H1 (cell line): ENCODE measurements at regions not wholly inside any gene's neighbourhood (a gene's known extent, or its start where the extent isn't known, plus 50 kb on each side); places are given as distances from the start of the nearest gene placed in this dataset.

ENCODE experiments used
- CTCF ChIA-PET: fragments of 300-600 bp; sonication (Branson Sonifier 250); formaldehyde crosslinking; loops from one replicate; lab custom pipeline; 2021; ENCODE audit not compliant: partially characterized antibody; lab: Charles Lee
- POLR2A ChIA-PET: fragments of 300-600 bp; sonication (Branson Sonifier 250); formaldehyde crosslinking; loops from one replicate; lab custom pipeline; 2021; ENCODE audit warnings: inconsistent platforms; ENCODE audit not compliant: partially characterized antibody; lab: Charles Lee
- DNase-seq, 2 experiments: peaks; one replicate each; pipeline versions ENCODE4 v3.0.0 to v3.0.0-alpha.2; 2010 to 2022; ENCODE audit warnings: low spot score in 2 of 2, low read depth in 1 of 2, mixed read lengths in 1 of 2
- FAIRE-seq: peaks from 2 replicates; lab custom pipeline; 2011; peaks lifted over from hg19 to GRCh38; lab: Jason Lieb, UNC
- H2AFZ ChIP-seq: 2 replicates; pipeline ENCODE4 v1.8.1; 2012; ENCODE audit warnings: low read length, inconsistent platforms
- H2AK5ac ChIP-seq: 2 replicates; pipeline ENCODE4 v1.6.1; 2013; ENCODE audit warnings: low read depth, low read length
- H2BK120ac ChIP-seq: replicated peaks from 2 replicates; pipeline ENCODE3; 2013; ENCODE audit warnings: low read depth, low read length, inconsistent platforms
- H2BK12ac ChIP-seq: 2 replicates; pipeline ENCODE4 v1.6.1; 2013; ENCODE audit warnings: low read depth, low read length
- H2BK15ac ChIP-seq: 2 replicates; pipeline ENCODE4 v1.6.1; 2013; ENCODE audit warnings: low read length
- H2BK20ac ChIP-seq: 2 replicates; pipeline ENCODE4 v1.6.1; 2013; ENCODE audit warnings: low read length
- H2BK5ac ChIP-seq: 2 replicates; pipeline ENCODE4 v1.6.1; 2013; ENCODE audit warnings: low read depth, low read length
- H3K14ac ChIP-seq: 2 replicates; pipeline ENCODE4 v1.6.1; 2013; ENCODE audit warnings: inconsistent platforms; ENCODE audit not compliant: insufficient read length
- H3K18ac ChIP-seq: 2 replicates; pipeline ENCODE4 v1.6.1; 2013; ENCODE audit warnings: low read length; ENCODE audit errors: extremely low read depth
- H3K23ac ChIP-seq: 2 replicates; pipeline ENCODE4 v1.6.1; 2013; ENCODE audit warnings: inconsistent platforms; ENCODE audit not compliant: insufficient read length
- H3K23me2 ChIP-seq: 2 replicates; pipeline ENCODE4 v1.6.1; 2013; ENCODE audit warnings: low read depth, low read length
- H3K27ac ChIP-seq: 2 replicates; pipeline ENCODE4 v1.6.1; 2011; ENCODE audit warnings: low read depth, low read length, inconsistent platforms
- H3K27me3 ChIP-seq, 4 experiments: replicated peaks in 1 of 4; 1 replicate in 1 of 4; 2 replicates in 3 of 4; pipeline versions ENCODE4 v1.6.1 to v1.8.1; 2011 to 2013; ENCODE audit warnings: low read length in 3 of 4, mild to moderate bottlenecking in 3 of 4, inconsistent platforms in 2 of 4, mixed read lengths in 2 of 4, moderate library complexity in 1 of 4; ENCODE audit not compliant: control insufficient read depth in 3 of 4, insufficient read depth in 3 of 4; ENCODE audit errors: extremely low read depth in 1 of 4
- H3K36me3 ChIP-seq, 4 experiments: 2 replicates each; pipeline versions ENCODE4 v1.6.1 to v1.8.1; 2011 to 2013; ENCODE audit warnings: mild to moderate bottlenecking in 4 of 4, low read length in 3 of 4, moderate library complexity in 2 of 4, control low read depth in 1 of 4, inconsistent platforms in 1 of 4; ENCODE audit not compliant: insufficient read depth in 4 of 4, control insufficient read depth in 2 of 4
- H3K4ac ChIP-seq: replicated peaks from 2 replicates; pipeline ENCODE3; 2013; ENCODE audit warnings: low read length, low read depth, mixed read lengths, inconsistent platforms; ENCODE audit not compliant: insufficient read length
- H3K4me1 ChIP-seq, 4 experiments: replicated peaks in 1 of 4; 1 replicate in 1 of 4; 2 replicates in 3 of 4; pipeline versions ENCODE4 v1.6.1 to v1.8.1; 2011 to 2013; ENCODE audit warnings: low read length in 3 of 4, inconsistent platforms in 2 of 4, mixed read lengths in 1 of 4; ENCODE audit not compliant: insufficient read depth in 4 of 4, control insufficient read depth in 3 of 4
- H3K4me2 ChIP-seq, 2 experiments: 2 replicates each; pipeline versions ENCODE4 v1.6.1 to v1.8.1; 2011 to 2013; ENCODE audit warnings: low read depth in 2 of 2, low read length in 2 of 2, control low read depth in 1 of 2, inconsistent platforms in 1 of 2, mild to moderate bottlenecking in 1 of 2; ENCODE audit not compliant: insufficient read depth in 1 of 2
- H3K4me3 ChIP-seq, 4 experiments: fragments of 200-600, 300-600 bp in 1 of 4; sonication (generic), shearing (Covaris generic), sonication (Bioruptor Twin) in 1 of 4; 2 replicates each; pipeline versions ENCODE4 v1.5.1 to v1.8.1; 2011 to 2016; ENCODE audit warnings: low read length in 4 of 4, low read depth in 3 of 4, control low read depth in 2 of 4, inconsistent platforms in 2 of 4, mild to moderate bottlenecking in 2 of 4, mixed read lengths in 1 of 4, moderate library complexity in 1 of 4; ENCODE audit not compliant: insufficient read depth in 2 of 4; ENCODE audit errors: extremely low read depth in 1 of 4
- H3K56ac ChIP-seq: replicated peaks from 2 replicates; pipeline ENCODE3; 2013; ENCODE audit warnings: low read depth, mild to moderate bottlenecking, mixed read lengths, low read length, inconsistent platforms; ENCODE audit not compliant: insufficient read length
- H3K79me1 ChIP-seq: 2 replicates; pipeline ENCODE4 v1.6.1; 2013; ENCODE audit warnings: low read depth, low read length, control low read depth
- H3K79me2 ChIP-seq, 2 experiments: 2 replicates each; pipeline versions ENCODE4 v1.6.1 to v1.8.1; 2012 to 2013; ENCODE audit warnings: low read length in 2 of 2, mild to moderate bottlenecking in 2 of 2, inconsistent platforms in 1 of 2; ENCODE audit not compliant: insufficient read depth in 2 of 2, control insufficient read depth in 1 of 2
- H3K9ac ChIP-seq, 4 experiments: replicated peaks in 1 of 4; 1 replicate in 1 of 4; 2 replicates in 3 of 4; pipeline versions ENCODE4 v1.6.1 to v1.8.1; 2011 to 2013; ENCODE audit warnings: low read depth in 3 of 4, low read length in 3 of 4, control low read depth in 2 of 4, mild to moderate bottlenecking in 2 of 4, moderate library complexity in 2 of 4, inconsistent platforms in 1 of 4; ENCODE audit errors: extremely low read depth in 1 of 4
- H3K9me3 ChIP-seq, 2 experiments: 2 replicates each; pipeline versions ENCODE4 v1.6.1 to v1.8.1; 2012 to 2013; ENCODE audit warnings: mild to moderate bottlenecking in 2 of 2, moderate library complexity in 2 of 2, control low read depth in 1 of 2, inconsistent platforms in 1 of 2, low read depth in 1 of 2, low read length in 1 of 2, mixed read lengths in 1 of 2; ENCODE audit not compliant: insufficient read depth in 2 of 2
- H4K20me1 ChIP-seq, 2 experiments: replicated peaks in 1 of 2; 2 replicates each; pipeline versions ENCODE3 to v1.8.1; 2011 to 2013; ENCODE audit warnings: inconsistent platforms in 2 of 2, low read length in 2 of 2, mild to moderate bottlenecking in 1 of 2; ENCODE audit not compliant: insufficient read depth in 2 of 2, control insufficient read depth in 1 of 2
- H4K5ac ChIP-seq: 2 replicates; pipeline ENCODE4 v1.6.1; 2013; ENCODE audit warnings: low read length, low read depth, mixed read lengths, inconsistent platforms; ENCODE audit not compliant: insufficient read length
- H4K8ac ChIP-seq: 2 replicates; pipeline ENCODE4 v1.8.0; 2013; ENCODE audit warnings: mild to moderate bottlenecking, moderate library complexity, low read length, inconsistent platforms; ENCODE audit not compliant: insufficient read depth; ENCODE audit errors: extremely low read depth
- H4K91ac ChIP-seq: replicated peaks from 2 replicates; pipeline ENCODE3; 2013; ENCODE audit warnings: low read length, mixed read lengths, inconsistent platforms; ENCODE audit not compliant: insufficient read length
- E2F6 ChIP-seq: IDR thresholded peaks from 2 replicates; pipeline ENCODE4 v1.6.1; 2012; ENCODE audit warnings: inconsistent platforms
- JUN ChIP-seq: IDR thresholded peaks from 2 replicates; pipeline ENCODE4 v1.6.1; 2011; ENCODE audit warnings: low read depth, mild to moderate bottlenecking, improper control_type of control experiment, low read length
- WGBS, 2 experiments: shearing (Covaris generic) in 1 of 2; methylation state at CpG; one replicate each; pipeline versions ENCODE4 v1.1.6 to v1.1.7; 2013 to 2015; ENCODE audit warnings: low lambda C conversion rate in 2 of 2, mixed read lengths in 2 of 2, inconsistent platforms in 1 of 2, low coverage in 1 of 2, missing lambda C conversion rate in 1 of 2; ENCODE audit not compliant: insufficient replicate concordance in 2 of 2, insufficient coverage in 1 of 2, insufficient read length in 1 of 2; ENCODE audit errors: extremely low coverage in 1 of 2, missing lambda C conversion rate in 1 of 2; 5-methylcytosine and 5-hydroxymethylcytosine counted together

GRCh38 chr11:32210556-32210955 lies 119.7 kb downstream of the RCN1 start:
- Histone ChIP-seq H3K27ac (no peak overlapping the region), H3K79me1 (no peaks in the 10 kb centered on the region), H4K5ac (no peak overlapping the region), H3K4me3 (no peak overlapping the region), H2BK12ac (no peak overlapping the region), H3K9ac (no peak overlapping the region), H2BK120ac (no peak overlapping the region), H3K27me3 (no peaks in the 10 kb centered on the region), H3K56ac (no peak overlapping the region), H3K9me3 (no peaks in the 10 kb centered on the region), H4K20me1 (no peaks in the 10 kb centered on the region), H4K8ac (no peak overlapping the region; the same call in 1 of the 2 replicates), H3K18ac (no peak overlapping the region), H3K36me3 (no peaks in the 10 kb centered on the region), H2BK5ac (no peak overlapping the region), H2BK20ac (no peak overlapping the region), H3K4me1 (no peaks in the 10 kb centered on the region), H3K14ac (no peak overlapping the region), H2BK15ac (no peak overlapping the region), H2AK5ac (no peak overlapping the region), H3K23me2 (peaks cover 2% of the 10 kb centered on the region; the same call in 1 of the 2 replicates), H3K23ac (no peak overlapping the region), H3K79me2 (no peaks in the 10 kb centered on the region), H3K4ac (no peak overlapping the region), H2AFZ (no peak overlapping the region), H4K91ac (no peak overlapping the region), H3K4me2 (no peak overlapping the region)
- ChIA-PET POLR2A (interaction anchor here (0.7 kb wide), 1 partner anchor 487 kb away, joined by 3 read pairs; no protein-coding TSS in a partner anchor), CTCF (interaction anchor here (0.8 to 2.6 kb wide), 3 partner anchors 9 to 78 kb away, joined by 3 to 10 read pairs (median 4); no protein-coding TSS in a partner anchor)
- DNase-seq: no peak
- TF ChIP-seq E2F6 (no peak), JUN (no peak)
- WGBS, 2 experiments: 97% methylated on average over 6 of the region's 6 CpGs; no CpG with 5 or more reads in 1 of the 2 experiments
- no peak for FAIRE-seq
